Erythroblast (primary cell): ENCODE measurements at regions not wholly inside any gene's neighbourhood (a gene's known extent, or its start where the extent isn't known, plus 50 kb on each side); places are given as distances from the start of the nearest gene placed in this dataset.

Experiments used
- GATA1 ChIP-seq: IDR thresholded peaks from 2 replicates; pipeline ENCODE4 v1.6.1; 2011; ENCODE audit warnings: low read depth, mild to moderate bottlenecking, control low read depth, low read length, moderate library complexity
- POLR2A ChIP-seq: IDR thresholded peaks from 2 replicates; pipeline ENCODE4 v1.6.1; 2011; ENCODE audit warnings: mild to moderate bottlenecking, low read length

DNA sequence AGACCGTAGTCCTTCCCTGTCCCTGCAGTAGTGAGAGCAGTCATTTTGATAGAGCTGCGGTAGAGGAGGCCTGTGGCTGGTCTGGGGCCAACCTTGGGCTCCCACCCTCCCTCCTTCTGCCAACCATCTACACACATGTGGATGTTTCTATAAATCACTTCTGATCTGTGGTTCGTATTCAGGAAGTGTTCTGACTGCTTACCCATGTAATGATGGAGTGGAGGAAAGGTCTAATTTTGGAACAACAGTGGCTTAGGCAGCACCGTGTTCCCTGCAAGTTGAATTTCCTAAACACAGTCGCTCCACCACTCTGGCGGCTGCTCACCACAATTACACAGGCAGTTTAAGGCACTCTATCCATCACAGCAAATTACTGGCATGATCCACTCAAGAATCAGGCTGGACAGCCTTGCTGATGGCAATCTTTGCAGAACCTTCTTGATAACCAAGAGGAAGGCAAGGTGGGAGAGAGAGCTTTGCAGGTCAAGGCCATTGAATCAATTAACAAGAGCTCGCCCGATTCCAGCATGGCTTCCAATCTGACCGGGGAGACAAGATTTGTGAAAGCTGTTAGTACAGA is 104.7 kb upstream of the VEPH1 start:
- TF ChIP-seq POLR2A (no peak), GATA1 (no peak)
